ENCODE measurements at regions not wholly inside any gene's neighbourhood (a gene's known extent, or its start where the extent isn't known, plus 50 kb on each side); places are given as distances from the start of the nearest gene placed in this dataset.

- DNase-seq (ENCODE audit: low read depth), result no peak
Observed at GRCh38 chr5:6920628-6921256, 207.5 kb downstream of the TENT4A start.

GRCh38 chr5:6926491-6927038 lies 213.3 kb downstream of the TENT4A start:
- no peak for DNase-seq (ENCODE audit: low read depth)

GRCh38 chr5:6936031-6936430 lies 222.8 kb downstream of the TENT4A start:
- DNase-seq (ENCODE audit: low read depth), result no peak

GRCh38 chr5:6937677-6938076 lies 224.4 kb downstream of the TENT4A start:
- DNase-seq (ENCODE audit: low read depth), result no peak

GRCh38 chr5:6941631-6942030 lies 228.4 kb downstream of the TENT4A start:
- no peak for DNase-seq (ENCODE audit: low read depth)

GRCh38 chr5:6943197-6944112 lies 230.2 kb downstream of the TENT4A start:
- no peak for DNase-seq (ENCODE audit: low read depth)

- no peak for DNase-seq (ENCODE audit: low read depth)
Observed at GRCh38 chr5:6948562-6948961, 235.3 kb downstream of the TENT4A start.

DNA sequence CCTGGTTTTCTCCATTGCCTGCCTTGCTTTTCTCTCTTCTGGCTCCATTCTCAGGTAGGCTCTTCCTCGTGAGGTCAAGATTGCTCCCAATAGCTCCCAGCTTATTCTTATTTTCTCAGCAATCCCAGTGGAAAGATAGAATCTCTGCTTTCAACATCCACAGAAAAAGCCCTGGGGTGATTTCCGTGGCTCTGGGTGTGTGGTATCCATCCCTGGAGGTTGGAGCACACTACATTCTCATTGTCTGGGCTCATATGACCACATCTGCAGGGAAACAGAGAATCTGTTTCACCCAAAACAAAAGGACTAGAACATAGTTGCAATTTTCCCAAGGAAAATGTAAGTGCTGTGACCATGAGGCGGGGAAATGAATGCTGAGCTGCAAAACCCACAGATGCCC lies 236.0 kb downstream of the TENT4A start:
- DNase-seq (ENCODE audit: low read depth), result no peak

- no peak for DNase-seq (ENCODE audit: low read depth)
Observed at GRCh38 chr5:6950250-6950649, 237.0 kb downstream of the TENT4A start.

GRCh38 chr5:6950860-6951259 lies 237.6 kb downstream of the TENT4A start:
- DNase-seq (ENCODE audit: low read depth), result no peak

DNA sequence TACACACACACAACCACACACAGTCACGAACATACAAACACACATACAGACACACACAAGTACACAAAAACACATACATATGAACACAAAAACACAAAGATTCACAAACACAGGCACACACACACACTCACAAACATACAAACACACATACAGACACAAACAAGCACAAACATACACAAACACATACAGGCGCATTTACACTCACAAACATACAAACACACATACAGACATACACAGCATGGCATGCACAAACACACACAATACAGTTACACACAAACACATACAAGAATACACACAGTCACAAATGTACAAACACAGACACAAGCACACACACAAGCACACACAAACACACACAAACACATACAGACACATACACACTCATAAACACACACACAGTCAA lies 247.9 kb downstream of the TENT4A start:
- DNase-seq (ENCODE audit: low read depth), result no peak

DNA sequence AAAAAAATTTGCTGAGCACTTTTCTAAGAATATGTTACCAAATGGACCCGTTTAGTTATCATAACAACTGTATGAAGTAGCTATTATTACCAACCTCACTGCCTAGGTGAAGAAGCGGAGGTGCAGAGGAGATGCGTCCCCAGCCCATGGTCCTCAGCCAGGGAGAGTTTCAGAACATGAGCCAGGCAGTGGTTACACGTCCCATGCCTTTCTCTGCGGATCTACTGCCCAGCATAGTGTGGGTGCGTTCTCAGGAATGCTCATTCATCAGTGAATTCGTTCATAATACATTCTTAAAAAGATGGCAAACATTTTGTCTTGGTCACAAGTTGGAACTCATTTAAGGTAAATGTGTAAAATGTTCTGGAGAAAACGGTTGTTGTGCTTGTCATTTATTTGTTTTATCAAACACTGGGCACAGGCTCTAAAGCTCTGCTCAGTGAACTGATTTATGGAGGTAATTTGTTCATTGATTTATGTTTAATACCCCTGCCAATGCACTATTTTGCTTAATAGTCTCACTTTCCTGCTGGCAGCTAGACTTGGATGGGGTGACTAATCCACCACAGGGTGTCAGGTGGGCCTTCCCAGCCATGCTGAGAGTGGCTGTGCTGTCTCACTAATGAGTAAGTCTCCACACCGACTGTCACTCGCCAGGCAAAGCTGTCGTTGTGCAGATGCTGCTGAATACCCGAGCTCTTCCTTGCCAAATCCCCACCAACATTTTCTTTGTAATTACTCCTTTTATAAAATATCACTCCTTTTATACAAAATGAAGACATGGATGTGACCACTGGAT lies 248.8 kb downstream of the TENT4A start:
- DNase-seq (ENCODE audit: low read depth), result no peak

- no peak for DNase-seq (ENCODE audit: low read depth)
Observed at GRCh38 chr5:6976971-6977370, 263.7 kb downstream of the TENT4A start.

GRCh38 chr5:6979061-6979460 lies 265.8 kb downstream of the TENT4A start:
- no peak for DNase-seq (ENCODE audit: low read depth)

- no peak for DNase-seq (ENCODE audit: low read depth)
Observed at GRCh38 chr5:6989230-6989629, 276.0 kb downstream of the TENT4A start.

- DNase-seq (ENCODE audit: low read depth), result no peak
Observed at GRCh38 chr5:6994097-6994496, 280.9 kb downstream of the TENT4A start.

DNA sequence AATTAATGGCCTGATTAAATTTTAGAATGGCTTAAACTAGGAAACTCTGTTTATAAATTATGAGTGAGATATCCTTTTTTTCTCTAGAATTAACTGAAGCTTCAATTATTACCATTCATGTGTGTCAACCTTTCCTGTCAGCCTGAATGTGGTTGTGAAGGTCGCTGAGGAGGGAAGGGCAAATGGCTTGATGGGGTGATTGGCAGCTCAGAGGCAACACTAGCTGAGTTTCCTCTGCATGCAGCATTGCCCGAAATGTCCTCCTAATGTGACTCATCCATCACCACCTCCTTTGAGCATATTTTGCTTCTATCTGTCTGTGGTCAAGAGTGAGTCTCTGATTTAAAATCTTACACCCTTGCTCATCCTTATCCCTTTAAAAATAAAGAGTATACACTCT lies 281.9 kb downstream of the TENT4A start:
- DNase-seq (ENCODE audit: low read depth), result no peak

- DNase-seq (ENCODE audit: low read depth), result no peak
Observed at GRCh38 chr5:7000310-7000709, 287.1 kb downstream of the TENT4A start.

DNA sequence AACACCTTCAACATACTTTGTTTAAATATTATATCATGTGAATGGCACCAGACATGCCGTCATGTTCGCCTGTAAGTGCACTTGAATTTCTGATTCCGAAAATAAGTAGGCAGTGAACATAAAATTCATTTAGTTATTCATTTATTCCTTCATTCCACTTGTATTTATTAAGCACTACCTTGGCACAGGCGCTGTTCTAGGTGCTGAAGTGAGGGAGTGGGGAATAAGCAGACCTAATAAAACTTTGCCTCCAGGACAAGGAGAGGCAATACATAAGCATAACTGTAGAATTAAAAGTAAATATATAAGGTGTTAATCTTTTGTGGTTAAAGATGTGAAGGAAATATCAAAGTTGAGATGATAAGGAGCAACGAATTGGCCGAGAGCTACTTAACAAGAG lies 297.4 kb downstream of the TENT4A start:
- DNase-seq (ENCODE audit: low read depth), result no peak

- DNase-seq (ENCODE audit: low read depth), result no peak
Observed at GRCh38 chr5:7012057-7012456, 298.8 kb downstream of the TENT4A start.

- DNase-seq (ENCODE audit: low read depth), result no peak
Observed at GRCh38 chr5:7014611-7015010, 301.4 kb downstream of the TENT4A start.

DNA sequence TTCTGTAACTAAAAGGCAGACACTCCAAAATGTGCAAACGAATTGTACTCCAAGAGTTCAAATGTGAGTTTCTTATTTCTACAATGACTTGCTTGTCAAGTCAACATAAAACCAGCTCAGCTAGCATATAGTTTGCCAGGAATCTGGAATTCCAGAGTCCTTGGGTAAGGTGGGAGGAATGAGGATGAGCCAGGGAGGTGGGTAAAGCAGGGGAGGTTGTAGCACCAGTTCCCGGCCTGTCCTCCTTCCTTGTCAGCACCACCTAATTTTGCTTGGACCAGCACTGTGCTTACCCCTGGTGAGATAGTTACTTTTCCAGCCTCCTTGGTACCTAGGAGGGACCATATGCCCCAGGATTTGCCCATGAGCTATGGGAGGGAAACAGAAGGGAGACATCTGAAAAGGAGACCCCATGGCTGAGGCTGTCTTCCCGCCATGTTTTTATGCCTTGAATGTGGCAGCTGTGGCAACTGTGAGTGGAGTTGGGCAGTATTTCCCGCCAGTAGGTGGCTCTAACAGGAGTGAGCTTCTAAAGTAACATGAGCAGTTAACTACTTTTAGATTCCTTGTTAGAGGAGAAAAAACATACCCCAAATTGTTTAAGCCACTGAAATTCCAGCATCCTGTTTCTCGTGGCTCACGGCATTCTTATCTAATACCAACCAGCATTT lies 302.5 kb downstream of the TENT4A start:
- DNase-seq (ENCODE audit: low read depth), result no peak

All from HS-5 (cell line).